Islet of Langerhans (tissue), 1 donor: ENCODE measurements at regions not wholly inside any gene's neighbourhood (a gene's known extent, or its start where the extent isn't known, plus 50 kb on each side); places are given as distances from the start of the nearest gene placed in this dataset.

Experiments
- FAIRE-seq: peaks from one replicate; lab custom pipeline; 2011; peaks lifted over from hg19 to GRCh38; lab: Jason Lieb, UNC

DNA sequence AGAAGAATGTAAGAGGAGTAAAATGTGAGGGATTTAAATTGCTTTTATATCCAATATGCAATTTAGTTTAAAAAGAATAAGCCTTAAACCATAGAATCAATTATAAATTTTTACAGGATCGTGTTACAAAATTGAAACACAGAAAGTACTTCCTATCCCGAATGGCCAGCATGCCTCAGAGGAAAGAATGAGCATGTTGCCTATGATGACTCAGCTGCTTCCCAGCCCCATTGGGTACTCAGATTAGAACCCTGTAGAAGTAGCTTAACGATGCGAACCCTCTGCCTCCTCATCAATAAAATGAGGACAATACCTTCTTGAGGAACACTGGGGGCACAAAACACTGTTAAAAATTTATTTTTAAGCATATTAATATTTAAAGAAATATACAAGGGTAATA is 113.4 kb upstream of the CDK1 start:
- FAIRE-seq, result no peak

DNA sequence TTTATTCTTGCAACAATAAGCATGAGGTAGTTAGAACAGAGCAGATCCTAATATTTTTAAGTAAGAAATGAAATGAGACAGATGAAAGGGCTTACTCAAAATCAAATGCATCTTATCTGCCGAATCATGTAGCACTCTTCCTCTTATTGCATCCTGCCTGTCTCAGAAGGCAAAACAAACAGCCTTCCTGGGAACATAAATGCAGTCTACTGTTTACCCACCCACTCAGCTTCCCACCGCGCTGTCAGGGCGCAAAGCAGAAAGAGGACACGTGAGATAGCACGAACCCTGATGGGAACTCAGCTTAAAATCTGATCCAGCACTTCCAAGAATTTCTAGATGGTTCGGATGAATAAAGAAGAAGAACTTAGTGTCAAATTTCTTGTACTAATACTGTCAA is 114.4 kb upstream of the CDK1 start:
- FAIRE-seq, result peak; percentile 30

DNA sequence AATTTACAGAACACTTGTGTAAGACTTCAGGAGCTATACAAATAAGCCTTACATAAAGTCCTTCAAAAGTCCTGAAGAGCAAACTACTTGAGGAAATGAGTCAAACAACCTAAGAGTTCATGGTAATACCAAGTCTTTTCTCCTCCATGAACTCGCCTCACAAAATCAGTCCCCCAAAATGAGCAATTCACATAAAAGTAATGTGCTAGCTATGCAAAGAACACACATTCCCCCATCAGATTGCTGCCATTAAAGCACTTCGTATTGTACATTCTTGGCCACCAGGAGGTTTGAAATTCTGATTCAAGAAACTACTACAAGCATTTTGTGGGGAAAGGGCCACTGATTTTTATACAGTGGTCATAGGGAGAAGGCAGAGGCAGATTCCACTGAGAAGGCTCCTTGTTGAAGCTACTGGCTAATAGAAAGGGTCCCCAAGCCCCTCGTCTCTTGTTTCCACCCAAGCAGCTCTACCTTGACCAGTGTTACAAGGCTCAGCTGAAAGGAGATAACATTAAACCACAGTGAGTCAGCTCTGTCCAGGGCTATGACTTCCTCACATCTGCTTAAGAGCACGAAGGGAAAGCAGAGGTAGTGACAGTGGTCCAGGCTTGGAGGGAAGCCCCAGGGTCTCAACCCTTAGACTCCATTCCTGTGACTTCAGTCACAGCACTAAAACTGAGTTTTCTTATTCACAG is 115.2 kb upstream of the CDK1 start:
- no peak for FAIRE-seq

DNA sequence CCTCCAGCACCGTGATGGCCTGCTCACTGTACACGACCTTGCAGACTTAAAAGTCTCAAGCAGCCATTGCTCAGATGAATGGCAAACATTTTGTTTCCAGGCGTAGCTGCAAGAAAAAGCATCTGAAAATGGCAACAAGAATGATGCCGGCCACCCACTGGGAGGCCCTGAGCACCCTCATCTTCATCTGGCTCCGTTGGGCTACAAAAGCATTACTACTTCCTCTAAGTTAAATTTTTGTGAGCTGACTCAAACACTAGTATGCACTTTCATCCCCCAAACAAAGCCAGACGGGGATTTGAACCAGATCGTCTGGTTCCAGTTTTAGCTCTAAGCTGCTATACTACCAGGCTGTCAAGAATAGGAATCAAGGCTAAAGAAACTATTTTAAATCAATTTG is 116.6 kb upstream of the CDK1 start:
- FAIRE-seq, result no peak

DNA sequence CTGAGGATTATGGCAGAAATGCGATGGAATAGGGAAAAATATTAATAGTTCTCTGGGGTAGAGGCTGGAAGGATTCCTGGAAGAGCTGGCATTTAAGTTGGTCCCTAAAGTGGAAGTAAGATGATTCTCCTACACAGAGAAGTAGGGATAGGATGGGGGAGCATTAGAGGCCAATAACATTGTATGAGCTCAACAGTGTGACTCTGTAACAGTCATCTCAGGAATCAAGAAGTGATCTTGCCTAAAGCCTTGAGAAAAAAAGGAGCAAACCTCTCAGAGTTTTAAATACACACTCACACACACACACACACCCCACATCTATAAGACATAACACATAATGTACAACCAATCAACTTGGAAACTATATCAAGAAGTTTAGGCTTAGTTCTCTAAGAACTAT is 117.7 kb upstream of the CDK1 start:
- no peak for FAIRE-seq

DNA sequence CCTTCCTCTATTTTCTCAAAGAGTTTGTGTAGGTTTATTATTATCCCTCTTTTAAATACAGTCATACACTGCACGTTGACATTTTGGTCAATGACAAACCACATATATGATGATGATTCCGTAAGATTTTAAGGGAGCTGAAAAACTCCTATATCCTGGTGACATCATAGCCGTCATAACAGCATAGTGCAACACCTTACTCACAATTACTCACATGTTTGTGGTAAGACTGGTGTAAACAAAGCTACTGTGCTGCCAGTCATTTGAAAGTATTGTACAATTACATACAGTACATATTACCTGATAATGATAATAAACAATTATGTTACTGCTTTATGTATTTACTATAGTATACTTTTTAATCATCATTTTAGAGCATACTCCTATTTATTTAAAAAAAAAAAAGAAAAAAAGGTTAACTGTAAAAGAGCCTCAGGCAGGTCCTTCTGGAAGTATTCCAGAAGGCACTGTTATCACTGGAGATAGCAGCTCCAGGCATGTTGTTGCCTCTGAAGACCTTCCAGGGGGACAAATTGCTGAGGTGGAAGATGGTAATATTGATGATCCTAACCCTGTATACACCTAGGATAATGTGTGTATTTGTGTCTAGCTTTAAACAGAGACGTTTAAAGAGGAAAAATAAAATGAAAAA is 123.3 kb upstream of the CDK1 start:
- FAIRE-seq, result no peak

DNA sequence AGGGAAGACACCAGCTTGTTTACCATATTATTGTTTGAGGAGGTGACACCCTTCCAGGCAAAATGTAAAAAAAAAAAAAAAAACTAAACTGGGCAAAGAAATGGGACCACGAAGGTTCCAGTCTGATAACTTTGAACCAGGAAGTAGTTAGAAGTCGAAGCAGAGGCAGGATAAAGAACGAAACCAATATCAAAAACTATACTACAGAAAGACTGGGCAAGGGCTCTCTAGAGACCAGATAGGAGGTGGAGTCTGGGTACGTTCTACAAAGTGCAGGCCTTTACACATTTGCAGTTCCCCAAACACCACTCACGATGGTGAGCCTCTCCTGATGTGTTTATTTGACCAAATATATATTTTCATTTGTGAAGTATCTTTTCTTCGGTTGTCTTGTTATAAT is 125.7 kb upstream of the CDK1 start:
- no peak for FAIRE-seq

DNA sequence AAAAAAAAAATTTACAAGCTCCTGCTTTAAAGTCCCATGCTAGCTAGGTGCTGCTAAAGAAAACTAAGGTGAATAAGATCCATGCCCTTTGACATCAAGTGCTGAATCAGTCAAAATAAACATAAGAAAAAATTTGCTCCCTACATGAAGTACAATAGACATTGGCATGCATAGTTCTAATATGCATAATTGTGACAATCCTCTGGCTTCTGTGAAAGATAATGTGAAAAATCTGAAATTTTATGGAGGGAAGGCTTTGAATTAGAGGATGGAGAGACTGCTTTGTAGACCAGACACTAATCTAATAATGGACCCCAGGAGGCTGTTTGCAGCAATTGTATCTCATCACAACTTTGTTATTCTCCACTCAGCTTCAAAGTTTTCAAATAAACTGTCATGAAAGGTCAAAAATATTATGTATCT is 127.9 kb upstream of the CDK1 start:
- no peak for FAIRE-seq

DNA sequence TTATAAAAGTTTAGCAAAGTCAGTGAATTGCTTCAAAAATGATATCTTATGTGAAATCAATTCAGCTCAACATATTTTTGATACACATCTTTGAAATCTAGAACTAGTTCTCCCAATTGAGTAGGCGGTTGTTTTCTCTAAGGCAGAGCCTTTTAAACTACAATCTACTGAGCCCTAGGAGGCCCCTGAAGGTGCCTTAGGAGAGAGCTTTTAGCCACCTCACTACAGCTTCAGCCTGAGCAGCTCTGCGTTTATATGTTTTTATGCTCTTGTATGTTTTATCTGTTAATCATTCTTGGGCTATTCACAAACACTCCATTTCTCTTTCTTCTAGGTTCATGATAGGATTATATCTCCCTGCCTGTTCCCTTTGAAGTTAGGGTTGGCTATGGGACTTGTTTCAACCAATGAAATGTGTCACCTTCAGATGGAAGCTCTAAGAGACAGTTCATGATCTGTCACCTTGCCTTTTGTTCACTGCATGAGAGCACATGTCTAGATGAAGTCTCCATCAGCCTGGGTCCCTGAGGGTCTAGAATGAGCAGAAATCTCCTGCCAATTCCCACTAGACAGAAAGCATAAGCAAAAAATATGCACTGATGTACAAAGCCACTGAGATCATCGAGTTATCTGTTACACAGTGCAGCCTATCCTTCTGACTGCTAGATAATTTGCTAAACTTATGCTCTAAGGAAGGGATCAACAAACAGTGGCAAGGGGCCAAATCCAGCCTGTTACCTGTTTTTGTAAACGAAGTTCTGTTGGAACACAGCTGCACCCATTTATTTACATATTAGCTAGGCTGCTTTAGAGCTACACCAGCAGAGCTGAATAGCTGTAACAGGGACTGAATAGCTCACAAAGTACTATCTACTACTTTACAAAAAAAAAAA is 128.5 kb upstream of the CDK1 start:
- no peak for FAIRE-seq

DNA sequence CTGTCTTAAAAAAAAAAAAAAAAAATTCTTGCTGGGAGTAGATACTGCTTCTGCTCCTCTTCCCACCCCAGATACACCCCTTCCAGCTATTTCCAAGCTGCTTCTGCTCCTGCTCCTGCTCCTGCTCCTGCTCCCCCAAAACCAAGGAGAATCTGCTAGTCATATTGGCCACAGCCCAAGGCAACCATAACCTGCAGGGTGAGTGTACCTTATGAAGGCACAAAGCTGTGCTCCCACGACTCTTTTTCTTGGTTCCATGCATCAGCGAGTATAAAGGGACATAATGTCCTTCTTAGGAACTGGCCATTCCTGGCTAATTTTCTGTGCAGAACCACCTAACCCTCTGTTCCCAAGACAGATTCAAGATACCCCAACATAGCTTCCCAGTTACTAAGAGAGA is 129.5 kb upstream of the CDK1 start:
- FAIRE-seq, result no peak

DNA sequence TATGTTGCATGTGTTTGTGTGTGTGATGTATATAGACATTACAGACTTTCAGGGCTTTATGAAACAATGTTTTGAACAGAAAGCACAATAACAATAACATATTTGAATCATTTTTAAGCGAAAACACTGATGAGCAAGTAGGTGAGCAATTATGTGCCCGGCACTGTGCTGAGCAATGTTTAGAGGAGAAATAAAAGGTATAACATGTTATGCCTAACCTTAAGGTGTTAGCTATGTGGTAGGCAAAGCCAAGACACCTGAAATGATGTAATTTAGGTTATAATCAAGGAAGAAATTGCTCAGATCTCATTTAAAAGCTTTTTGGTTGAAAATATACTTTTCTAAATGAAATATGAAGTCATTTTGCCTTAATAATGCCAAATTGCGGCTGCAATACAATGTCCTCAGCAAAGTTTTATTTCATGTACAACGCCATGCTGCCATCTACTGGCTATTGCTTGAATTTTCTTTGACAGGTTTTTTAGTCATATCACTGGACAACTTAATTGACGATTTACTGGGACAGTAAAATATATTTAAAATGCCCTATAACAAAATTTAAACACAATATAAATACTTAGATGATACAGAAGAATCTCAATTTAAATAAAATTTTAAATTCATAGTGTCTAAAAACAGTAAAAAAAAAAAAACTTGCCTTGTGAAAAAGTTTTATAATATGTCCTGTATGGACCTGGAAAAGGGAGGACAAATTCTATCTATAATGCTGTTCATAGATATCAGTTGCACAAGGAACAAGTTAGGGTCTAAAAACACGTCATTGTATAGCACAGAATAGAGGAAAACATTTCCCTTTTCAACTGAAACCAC is 131.1 kb upstream of the CDK1 start:
- FAIRE-seq, result peak; percentile 96

DNA sequence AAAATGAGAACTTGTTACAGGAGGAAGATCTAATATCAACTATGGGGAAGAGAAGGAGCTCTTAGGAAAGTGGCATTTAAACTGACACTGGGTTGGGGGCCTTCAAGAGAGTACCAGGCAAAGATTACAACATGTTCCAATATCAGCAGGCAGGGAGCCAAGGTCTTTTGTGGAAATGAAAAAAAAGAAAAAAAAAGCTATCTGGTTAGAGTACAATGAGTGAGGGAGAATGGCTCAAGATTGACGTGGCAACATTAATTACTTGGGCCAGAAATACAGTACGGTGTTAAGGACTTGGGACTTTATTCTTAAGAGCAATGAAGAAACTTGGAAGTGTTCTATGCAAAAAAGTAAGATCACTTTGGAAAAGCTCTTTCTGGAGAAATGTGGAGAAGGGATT is 132.3 kb upstream of the CDK1 start:
- FAIRE-seq, result no peak

DNA sequence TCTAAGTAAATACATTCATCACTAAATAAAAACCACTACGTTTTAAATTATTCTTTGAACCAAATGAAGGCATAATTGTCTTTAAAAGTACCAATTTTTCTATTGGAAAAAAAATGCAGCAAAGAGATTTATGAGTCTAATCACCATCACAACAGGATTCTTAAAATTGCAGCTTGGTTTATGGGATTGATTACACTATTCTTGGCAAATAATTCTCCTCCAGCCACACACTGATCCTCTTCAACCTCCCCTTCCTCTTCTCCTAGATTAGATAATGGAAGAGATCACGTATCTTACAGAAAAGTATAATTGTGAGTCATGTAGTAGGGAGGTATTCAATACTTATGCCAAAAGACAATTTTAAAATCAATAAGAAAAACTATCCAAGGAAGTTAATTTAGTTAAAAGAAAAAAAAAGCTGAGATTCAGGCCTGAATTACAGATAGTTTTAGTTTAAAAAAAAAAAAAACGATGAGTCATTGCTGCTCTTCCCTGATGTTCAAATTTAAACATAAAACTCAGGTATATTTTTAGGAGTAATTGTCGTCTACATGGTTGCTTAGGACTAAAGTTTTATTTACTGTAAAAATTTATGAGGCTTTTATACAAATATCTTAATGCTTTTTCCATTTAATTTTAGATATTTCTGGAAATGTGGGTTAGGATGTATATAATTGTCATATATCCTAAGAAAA is 133.7 kb upstream of the CDK1 start:
- peak; percentile 74 for FAIRE-seq

DNA sequence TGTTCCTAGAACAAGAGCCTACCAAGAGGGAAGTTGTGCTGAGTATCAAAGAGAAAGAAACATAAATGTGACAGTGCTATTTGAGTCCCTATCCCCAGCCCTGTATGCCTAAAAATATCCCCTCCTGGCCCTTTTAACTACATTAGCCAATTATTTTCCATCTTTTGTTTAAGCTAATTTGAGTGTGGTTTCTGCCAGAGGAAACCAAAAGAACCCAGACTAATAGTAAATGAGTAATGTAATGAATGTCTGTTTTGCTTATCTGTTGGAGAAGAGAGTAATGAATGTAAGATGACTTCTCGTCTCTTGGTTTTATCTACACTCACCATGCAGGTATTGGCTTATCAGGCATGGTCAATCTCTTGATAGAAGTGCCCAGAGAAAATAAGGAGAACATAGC is 134.4 kb upstream of the CDK1 start:
- no peak for FAIRE-seq

DNA sequence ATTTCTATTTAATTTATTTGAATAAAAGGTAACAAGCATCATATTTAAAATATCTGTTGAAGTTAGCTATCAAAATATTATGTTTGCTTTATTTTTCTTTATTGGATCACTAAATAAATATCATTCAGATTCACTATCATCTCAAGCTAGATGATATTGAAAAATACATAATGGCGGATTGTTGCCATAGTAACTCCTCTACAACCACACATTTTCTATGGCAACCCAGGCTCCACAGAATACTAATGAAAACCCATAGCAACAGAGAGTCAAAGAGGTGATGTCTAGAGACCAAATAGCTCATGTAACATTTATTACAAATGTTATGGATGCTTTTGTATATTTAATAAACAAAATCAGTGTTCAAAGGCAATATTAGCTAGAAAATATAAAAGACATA is 148.9 kb upstream of the CDK1 start:
- FAIRE-seq, result peak; percentile 21

DNA sequence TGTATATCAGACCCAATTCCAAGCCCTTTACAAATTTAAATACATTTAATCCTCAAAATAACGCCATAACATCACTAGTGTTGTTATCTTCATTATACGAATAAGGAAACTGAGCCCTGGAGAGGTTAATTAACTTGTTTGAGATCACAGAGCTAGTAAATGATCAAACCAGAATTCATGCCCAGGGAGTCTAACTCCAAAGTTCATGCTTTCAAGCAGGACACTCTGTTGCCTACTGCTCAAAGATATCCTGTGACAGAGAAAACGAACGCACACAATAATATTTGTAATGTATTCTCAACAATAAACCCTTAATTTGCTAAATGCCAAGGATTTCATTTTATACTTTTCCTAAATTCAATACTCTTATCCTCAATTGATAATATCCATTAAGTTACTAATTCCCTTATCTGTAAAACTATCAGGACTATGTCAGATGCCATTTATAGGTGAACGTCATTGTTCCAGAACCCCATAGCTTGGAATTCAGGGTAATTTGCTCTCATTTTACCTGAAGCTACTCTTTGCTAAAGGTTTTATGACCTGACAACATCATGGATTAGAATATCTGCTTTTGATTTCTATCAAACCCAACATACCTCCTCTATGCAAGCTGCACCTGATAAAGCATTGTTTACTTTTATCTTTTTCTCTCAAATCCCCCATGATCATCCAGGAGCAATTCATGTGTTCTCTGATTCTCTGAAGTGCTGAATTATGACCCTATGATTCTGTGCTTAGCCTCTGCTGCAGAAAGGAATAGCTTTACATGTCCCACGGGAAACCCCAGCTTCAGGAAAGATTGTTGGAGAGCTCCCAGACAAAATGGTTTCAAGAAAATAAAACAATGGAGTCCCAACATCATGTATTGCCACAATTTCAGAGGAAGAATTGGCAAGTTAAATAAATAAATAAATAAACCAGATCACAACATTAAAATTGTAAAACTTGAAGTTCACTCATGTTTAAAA is 150.2 kb upstream of the CDK1 start:
- FAIRE-seq, result no peak

DNA sequence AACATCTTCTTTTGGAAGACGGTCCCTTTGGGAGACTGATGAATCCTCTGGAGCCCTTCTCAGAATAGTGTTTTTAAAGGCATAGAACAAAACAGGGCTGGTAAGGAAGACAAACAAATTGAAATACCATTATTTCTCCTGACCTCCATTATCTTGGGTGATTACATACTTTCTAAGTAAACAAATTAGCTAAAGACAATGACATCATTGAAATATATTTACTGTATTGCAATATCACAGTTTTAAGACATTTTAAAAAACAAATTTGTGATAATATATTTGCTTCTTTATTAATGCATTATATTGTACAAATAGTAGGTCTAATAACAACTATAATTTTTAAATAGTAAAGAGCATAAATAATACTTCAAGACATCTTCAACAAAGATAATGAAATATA is 152.2 kb upstream of the CDK1 start:
- peak; percentile 70 for FAIRE-seq

DNA sequence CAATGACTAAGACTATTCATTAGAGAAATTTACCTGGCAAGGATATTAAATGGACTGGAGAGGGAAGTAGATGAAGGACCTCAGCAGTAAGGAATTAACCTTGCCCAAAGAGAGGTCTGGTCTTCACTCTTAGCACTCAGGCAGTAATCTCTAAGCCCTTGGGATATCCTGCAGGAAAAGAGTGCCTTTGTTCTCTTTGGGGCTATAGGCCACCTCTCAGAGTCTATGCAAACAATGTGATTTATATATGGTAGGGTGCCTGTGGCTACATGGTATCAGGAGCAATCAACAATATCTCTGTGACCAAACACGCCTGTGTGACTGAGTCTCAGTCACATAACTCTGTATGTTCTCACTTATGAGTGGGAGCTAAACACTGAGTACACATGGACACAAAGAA is 154.7 kb upstream of the CDK1 start:
- no peak for FAIRE-seq

DNA sequence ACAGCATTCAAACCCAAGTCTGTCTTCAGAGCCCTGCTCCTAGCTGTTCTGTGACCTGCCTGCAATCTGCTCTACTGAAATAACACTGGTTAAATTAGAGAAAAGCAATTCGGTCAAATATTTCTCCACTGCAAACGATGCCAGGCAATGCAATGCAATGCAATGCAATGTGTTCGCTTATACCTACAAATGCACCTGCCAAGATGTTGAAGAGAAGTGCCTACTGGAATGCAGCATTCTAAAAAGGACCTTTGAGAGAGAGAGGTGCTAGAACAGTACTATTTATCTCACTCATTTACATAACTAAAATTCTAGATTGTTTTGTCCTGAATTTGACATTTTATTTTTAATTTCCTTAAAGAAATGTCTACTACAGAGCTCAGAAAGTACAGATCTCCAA is 157.3 kb upstream of the CDK1 start:
- no peak for FAIRE-seq

DNA sequence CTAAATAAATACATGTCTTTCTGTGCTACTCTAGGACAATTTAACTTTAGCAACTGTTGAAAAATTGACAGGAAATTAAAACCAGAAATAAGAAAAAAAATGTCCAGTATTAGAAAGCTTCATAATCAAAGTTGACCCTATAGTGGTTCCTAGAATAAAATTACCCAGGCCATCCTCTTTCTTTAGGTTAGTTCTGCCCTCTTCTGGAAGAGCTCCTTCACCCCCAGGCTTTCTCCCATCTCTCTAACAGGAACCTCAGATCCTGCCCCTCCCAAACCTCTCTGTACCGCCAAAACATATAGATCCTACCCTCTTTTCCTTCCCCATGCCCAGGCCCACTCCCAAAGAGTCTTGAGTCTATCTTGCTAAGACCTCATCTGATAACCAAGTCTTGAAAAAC is 159.4 kb upstream of the CDK1 start:
- FAIRE-seq, result no peak

DNA sequence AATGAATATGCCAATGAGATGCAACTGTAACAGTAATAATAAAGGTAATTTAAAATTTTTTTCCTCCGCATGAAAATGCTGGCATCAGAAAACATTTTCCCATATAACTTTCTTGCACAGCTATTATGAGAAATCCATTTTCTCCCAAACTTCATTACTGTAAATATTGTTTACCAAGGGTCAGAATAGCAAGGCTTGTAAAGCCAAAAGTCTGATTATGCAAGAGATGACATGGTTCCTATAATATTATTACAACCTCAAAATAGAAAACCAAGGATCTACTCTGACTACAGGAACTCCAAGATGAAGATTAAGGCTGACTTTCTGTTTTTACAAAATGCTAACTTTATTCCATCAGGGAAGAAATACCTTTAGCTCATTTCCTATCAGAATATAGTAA is 162.7 kb upstream of the CDK1 start:
- no peak for FAIRE-seq
